ENCODE measurements at regions not wholly inside any gene's neighbourhood (a gene's known extent, or its start where the extent isn't known, plus 50 kb on each side); places are given as distances from the start of the nearest gene placed in this dataset.

DNA sequence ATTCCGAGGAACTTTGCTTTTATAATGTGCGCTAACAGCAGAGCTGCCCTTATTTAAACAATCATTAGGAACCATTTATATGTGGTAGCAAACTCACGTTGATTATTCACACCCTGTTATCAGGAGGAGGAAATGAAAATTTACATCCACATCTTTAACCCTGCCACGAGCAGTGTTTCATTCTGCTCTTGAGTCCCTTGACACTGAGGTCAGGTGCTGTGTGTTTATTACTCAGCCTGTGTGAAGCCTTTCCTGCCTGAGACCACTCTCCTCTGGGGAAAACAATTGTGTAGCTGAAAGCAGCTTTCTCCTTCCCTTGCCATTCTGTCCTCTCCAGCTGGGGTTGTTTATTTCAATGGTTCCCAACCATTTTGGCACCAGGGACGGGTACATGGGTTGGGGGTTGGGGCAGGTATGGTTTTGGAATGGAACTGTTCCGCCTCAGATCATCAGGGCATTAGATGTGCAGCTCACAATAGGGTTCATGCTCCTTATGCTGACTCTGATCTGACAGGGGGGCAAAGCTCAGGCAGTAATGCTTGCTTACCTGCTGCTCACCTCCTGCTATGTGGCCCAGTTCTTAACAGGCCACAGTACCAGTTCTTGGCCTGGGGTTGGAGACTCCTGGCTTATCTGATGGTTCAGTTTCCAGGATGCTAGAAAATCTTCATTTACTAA, 651.1 kb downstream of the TDRD15 start:
- TF ChIP-seq, protein P1, sequence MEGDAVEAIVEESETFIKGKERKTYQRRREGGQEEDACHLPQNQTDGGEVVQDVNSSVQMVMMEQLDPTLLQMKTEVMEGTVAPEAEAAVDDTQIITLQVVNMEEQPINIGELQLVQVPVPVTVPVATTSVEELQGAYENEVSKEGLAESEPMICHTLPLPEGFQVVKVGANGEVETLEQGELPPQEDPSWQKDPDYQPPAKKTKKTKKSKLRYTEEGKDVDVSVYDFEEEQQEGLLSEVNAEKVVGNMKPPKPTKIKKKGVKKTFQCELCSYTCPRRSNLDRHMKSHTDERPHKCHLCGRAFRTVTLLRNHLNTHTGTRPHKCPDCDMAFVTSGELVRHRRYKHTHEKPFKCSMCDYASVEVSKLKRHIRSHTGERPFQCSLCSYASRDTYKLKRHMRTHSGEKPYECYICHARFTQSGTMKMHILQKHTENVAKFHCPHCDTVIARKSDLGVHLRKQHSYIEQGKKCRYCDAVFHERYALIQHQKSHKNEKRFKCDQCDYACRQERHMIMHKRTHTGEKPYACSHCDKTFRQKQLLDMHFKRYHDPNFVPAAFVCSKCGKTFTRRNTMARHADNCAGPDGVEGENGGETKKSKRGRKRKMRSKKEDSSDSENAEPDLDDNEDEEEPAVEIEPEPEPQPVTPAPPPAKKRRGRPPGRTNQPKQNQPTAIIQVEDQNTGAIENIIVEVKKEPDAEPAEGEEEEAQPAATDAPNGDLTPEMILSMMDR (IDR thresholded peaks at IDR 0.05): no peak
- no peak for TF ChIP-seq EZH2 (IDR thresholded peaks at IDR 0.05)
- no peak for TF ChIP-seq EZH2phosphoT487 (IDR thresholded peaks at IDR 0.05)
